ENCODE measurements at regions not wholly inside any gene's neighbourhood (a gene's known extent, or its start where the extent isn't known, plus 50 kb on each side); places are given as distances from the start of the nearest gene placed in this dataset.

GRCh38 chr2:5442736-5443135 is 249.4 kb upstream of the SOX11 start:
- no peaks in the 10 kb centered on the region for H3K27me3 ChIP-seq (ENCODE audit: control insufficient read depth, insufficient read depth, low read length)
- TF ChIP-seq, protein P1, sequence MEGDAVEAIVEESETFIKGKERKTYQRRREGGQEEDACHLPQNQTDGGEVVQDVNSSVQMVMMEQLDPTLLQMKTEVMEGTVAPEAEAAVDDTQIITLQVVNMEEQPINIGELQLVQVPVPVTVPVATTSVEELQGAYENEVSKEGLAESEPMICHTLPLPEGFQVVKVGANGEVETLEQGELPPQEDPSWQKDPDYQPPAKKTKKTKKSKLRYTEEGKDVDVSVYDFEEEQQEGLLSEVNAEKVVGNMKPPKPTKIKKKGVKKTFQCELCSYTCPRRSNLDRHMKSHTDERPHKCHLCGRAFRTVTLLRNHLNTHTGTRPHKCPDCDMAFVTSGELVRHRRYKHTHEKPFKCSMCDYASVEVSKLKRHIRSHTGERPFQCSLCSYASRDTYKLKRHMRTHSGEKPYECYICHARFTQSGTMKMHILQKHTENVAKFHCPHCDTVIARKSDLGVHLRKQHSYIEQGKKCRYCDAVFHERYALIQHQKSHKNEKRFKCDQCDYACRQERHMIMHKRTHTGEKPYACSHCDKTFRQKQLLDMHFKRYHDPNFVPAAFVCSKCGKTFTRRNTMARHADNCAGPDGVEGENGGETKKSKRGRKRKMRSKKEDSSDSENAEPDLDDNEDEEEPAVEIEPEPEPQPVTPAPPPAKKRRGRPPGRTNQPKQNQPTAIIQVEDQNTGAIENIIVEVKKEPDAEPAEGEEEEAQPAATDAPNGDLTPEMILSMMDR (IDR thresholded peaks at IDR 0.05; ENCODE audit: insufficient read depth, low read length, poor library complexity, severe bottlenecking): no peak
- no peak for DNase-seq (ENCODE audit: low read depth)
- H3K36me3 ChIP-seq (ENCODE audit: control insufficient read depth, insufficient read depth, low read length): no peaks in the 10 kb centered on the region
- H3K4me3 ChIP-seq (ENCODE audit: low read depth, low read length): no peak overlapping the region

DNA sequence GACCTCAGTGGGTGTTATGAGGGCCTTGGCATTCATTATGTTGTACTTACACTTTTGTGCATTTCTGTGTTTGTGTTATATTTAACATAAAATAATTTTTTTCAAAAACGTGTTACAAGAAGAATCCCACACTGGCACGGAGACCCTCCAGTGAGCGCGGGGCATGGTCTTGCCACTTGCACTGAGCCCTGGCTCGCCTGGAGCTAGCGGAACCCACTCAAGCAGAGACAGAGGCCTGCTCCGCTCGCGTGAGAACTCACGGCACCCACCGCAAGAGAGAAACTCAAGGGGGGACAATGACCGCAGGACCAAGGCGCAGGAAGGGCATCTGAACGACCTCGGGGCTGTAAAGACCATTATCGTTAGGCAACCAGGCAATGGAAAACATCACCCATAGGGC is 248.0 kb upstream of the SOX11 start:
- TF ChIP-seq, protein P1 (IDR thresholded peaks at IDR 0.05; ENCODE audit: insufficient read depth, low read length, poor library complexity, severe bottlenecking): no peak
- Histone ChIP-seq H3K27me3 (ENCODE audit: control insufficient read depth, insufficient read depth, low read length) (no peaks in the 10 kb centered on the region), H3K4me3 (ENCODE audit: low read depth, low read length) (no peak overlapping the region)

GRCh38 chr2:5444854-5445253 is 247.3 kb upstream of the SOX11 start:
- no peak overlapping the region for H3K4me3 ChIP-seq (ENCODE audit: low read depth, low read length)
- H3K36me3 ChIP-seq (ENCODE audit: control insufficient read depth, insufficient read depth, low read length): no peaks in the 10 kb centered on the region
- TF ChIP-seq, protein P1 (IDR thresholded peaks at IDR 0.05; ENCODE audit: insufficient read depth, low read length, poor library complexity, severe bottlenecking): no peak
- no peaks in the 10 kb centered on the region for H3K27me3 ChIP-seq (ENCODE audit: control insufficient read depth, insufficient read depth, low read length)
- DNase-seq (ENCODE audit: low read depth): no peak

More for the DNA sequence above, 248.0 kb upstream of the SOX11 start:
- H3K36me3 ChIP-seq (ENCODE audit: control insufficient read depth, insufficient read depth, low read length): no peaks in the 10 kb centered on the region
- DNase-seq (ENCODE audit: low read depth): no peak

DNA sequence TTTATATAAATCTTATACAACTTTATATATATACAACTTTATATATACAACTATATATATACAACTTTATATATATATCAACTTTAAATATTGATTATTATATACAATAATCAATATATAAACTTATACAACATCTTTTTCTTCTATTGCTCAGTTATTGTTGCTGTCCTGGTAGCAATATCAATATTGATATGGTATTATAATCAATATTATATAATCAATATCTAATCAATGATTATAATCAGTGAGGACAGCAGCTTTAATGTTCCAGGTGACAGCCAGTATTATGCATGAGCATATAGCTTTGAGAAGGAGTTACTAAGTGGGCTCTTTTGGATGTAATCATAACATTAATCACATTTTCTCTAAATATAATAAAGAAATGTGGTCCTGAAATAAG is 242.3 kb upstream of the SOX11 start:
- Histone ChIP-seq H3K27me3 (ENCODE audit: control insufficient read depth, insufficient read depth, low read length) (no peaks in the 10 kb centered on the region), H3K36me3 (ENCODE audit: control insufficient read depth, insufficient read depth, low read length) (no peaks in the 10 kb centered on the region), H3K4me3 (ENCODE audit: low read depth, low read length) (no peak overlapping the region)
- DNase-seq (ENCODE audit: low read depth): no peak
- TF ChIP-seq, protein P1 (IDR thresholded peaks at IDR 0.05; ENCODE audit: insufficient read depth, low read length, poor library complexity, severe bottlenecking): no peak

DNA sequence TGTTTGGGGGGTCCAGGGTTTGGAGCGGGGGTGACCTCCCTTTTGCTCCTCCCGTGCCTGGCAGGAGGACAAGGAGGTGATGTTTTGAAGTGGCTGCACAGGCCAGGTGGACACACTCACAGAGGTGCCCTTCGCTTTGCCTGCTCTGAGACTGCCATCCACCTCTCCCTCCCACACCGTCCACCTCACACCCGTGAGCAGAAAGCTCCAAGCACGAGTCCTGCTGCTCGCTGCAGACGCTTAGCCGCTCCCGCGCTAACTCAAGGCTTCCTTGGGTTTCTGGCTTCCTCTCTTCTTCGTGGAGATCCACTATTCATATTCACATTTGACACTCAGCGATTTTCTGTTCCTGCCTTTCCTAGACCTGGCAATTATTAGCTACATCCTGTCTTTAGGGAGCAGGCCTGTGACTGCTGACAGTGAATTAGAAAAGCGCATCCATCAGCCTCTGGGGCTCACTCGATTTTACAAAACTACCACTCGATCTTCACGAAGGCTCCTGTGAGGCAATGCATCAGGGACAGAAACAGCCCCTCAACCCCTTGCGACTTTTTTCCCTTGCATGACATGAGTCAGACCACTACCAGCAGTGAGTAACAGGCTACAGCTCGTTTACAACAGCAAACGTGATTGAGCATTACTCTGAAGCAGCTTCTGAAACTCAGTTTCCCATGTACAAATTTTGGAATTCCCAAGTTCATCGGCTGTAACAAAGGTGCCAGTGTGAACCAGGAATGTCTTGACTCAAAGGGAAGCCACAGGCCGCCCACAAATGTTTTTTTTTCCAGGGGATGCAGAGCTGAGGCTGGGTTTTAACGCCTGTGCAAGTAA is 238.7 kb upstream of the SOX11 start:
- Histone ChIP-seq H3K36me3 (ENCODE audit: control insufficient read depth, insufficient read depth, low read length) (no peaks in the 10 kb centered on the region), H3K27me3 (ENCODE audit: control insufficient read depth, insufficient read depth, low read length) (no peaks in the 10 kb centered on the region), H3K4me3 (ENCODE audit: low read depth, low read length) (peak overlapping the region; percentile 18)
- DNase-seq (ENCODE audit: low read depth): peak; percentile 91
- TF ChIP-seq, protein P1 (IDR thresholded peaks at IDR 0.05; ENCODE audit: insufficient read depth, low read length, poor library complexity, severe bottlenecking): no peak

DNA sequence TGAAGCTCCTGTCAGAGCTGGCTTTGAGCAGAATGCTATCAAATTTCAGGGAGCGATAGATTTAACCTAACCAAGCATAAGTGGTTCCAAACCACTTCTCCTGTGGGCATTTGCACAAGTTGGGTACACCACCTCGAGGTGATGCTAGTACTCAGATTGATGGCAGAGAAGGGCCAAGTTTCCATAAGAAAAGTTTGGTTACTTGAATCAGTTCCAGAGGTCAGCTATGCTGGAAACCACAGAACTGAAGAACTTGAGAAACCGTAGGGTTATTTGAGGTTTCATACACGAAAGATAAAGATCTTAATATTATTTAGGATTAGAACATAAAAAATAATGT is 238.2 kb upstream of the SOX11 start:
- no peaks in the 10 kb centered on the region for H3K27me3 ChIP-seq (ENCODE audit: control insufficient read depth, insufficient read depth, low read length)
- TF ChIP-seq, protein P1 (IDR thresholded peaks at IDR 0.05; ENCODE audit: insufficient read depth, low read length, poor library complexity, severe bottlenecking): no peak
- DNase-seq (ENCODE audit: low read depth): no peak

More for the DNA sequence above, 238.2 kb upstream of the SOX11 start:
- H3K36me3 ChIP-seq (ENCODE audit: control insufficient read depth, insufficient read depth, low read length): no peaks in the 10 kb centered on the region
- H3K4me3 ChIP-seq (ENCODE audit: low read depth, low read length): no peak overlapping the region
